ENCODE measurements at regions not wholly inside any gene's neighbourhood (a gene's known extent, or its start where the extent isn't known, plus 50 kb on each side); places are given as distances from the start of the nearest gene placed in this dataset.

GRCh38 chr2:63790906-63791305 is 50.8 kb upstream of the UGP2 start:
- Histone ChIP-seq H3K4me1 (ENCODE audit: insufficient read depth, low read length) (no peaks in the 10 kb centered on the region), H3K27ac (ENCODE audit: low read depth in 1 of 2, low read length in 2 of 2) (no peak overlapping the region), H3K4me3 (ENCODE audit: low read length) (no peak overlapping the region), H3K9me3 (ENCODE audit: control insufficient read depth in 1 of 2, insufficient read depth in 1 of 2, low read length in 2 of 2) (no peaks in the 10 kb centered on the region), H3K36me3 (ENCODE audit: insufficient read depth, low read length) (no peaks in the 10 kb centered on the region), H3K27me3 (ENCODE audit: control insufficient read depth in 1 of 2, insufficient read depth in 2 of 2, low read length in 2 of 2) (no peaks in the 10 kb centered on the region)
- TF ChIP-seq CTCF (IDR thresholded peaks at IDR 0.05): no peak
- ChIA-PET POLR2A (no interaction called here), CTCF (no interaction called here)
- no peaks in the 10 kb centered on the region for H3K4me1 Mint-ChIP-seq (ENCODE audit: low read depth)
- H3K27ac Mint-ChIP-seq: no peak overlapping the region
- intact Hi-C loops (cut with DNase I, micrococcal nuclease): no loop called here
- peak in 1 of 14 experiments; percentile 9 for DNase-seq
- no peak for ATAC-seq (ENCODE audit: poor library complexity)
- H3K27me3 Mint-ChIP-seq: no peaks in the 10 kb centered on the region
- no peak overlapping the region for H3K4me3 Mint-ChIP-seq
- no peaks in the 10 kb centered on the region for H3K36me3 Mint-ChIP-seq (ENCODE audit: low read depth)
- H3K9me3 Mint-ChIP-seq: no peaks in the 10 kb centered on the region

GRCh38 chr2:63791387-63791786 is 50.3 kb upstream of the UGP2 start:
- DNase-seq: no peak
- no peaks in the 10 kb centered on the region for H3K36me3 ChIP-seq (ENCODE audit: insufficient read depth, low read length)
- Mint-ChIP-seq H3K27ac (no peak overlapping the region), H3K4me1 (ENCODE audit: low read depth) (no peaks in the 10 kb centered on the region), H3K27me3 (no peaks in the 10 kb centered on the region), H3K36me3 (ENCODE audit: low read depth) (no peaks in the 10 kb centered on the region), H3K9me3 (no peaks in the 10 kb centered on the region), H3K4me3 (no peak overlapping the region)
- ChIA-PET CTCF (no interaction called here), POLR2A (no interaction called here)
- H3K4me3 ChIP-seq (ENCODE audit: low read length): no peak overlapping the region
- H3K9me3 ChIP-seq (ENCODE audit: control insufficient read depth in 1 of 2, insufficient read depth in 1 of 2, low read length in 2 of 2): no peaks in the 10 kb centered on the region
- H3K27ac ChIP-seq (ENCODE audit: low read depth in 1 of 2, low read length in 2 of 2): no peak overlapping the region
- no peaks in the 10 kb centered on the region for H3K27me3 ChIP-seq (ENCODE audit: control insufficient read depth in 1 of 2, insufficient read depth in 2 of 2, low read length in 2 of 2)
- no peaks in the 10 kb centered on the region for H3K4me1 ChIP-seq (ENCODE audit: insufficient read depth, low read length)
- intact Hi-C loops (cut with DNase I, micrococcal nuclease): no loop called here
- no peak for ATAC-seq (ENCODE audit: poor library complexity)
- TF ChIP-seq CTCF (IDR thresholded peaks at IDR 0.05): no peak
